ENCODE measurements at regions not wholly inside any gene's neighbourhood (a gene's known extent, or its start where the extent isn't known, plus 50 kb on each side); places are given as distances from the start of the nearest gene placed in this dataset.

DNA sequence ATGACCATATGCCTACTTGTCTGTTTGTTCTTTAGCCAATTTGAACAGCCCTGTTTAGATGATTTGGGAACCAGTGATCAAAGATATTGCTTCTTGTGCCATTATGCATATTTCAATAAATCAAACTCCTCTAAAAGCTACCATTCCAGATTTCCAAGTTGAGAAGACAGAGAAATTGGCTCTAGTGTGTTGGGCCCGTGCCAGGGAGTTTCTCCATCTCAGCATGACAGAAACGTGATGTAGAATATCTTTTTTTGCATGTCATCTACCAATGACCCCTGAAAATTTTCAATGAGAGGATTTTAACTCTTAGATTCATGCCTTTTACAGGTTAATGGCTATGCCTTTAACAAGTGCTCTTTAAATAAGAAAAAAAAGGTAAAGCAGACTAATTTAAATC is 50.7 kb upstream of the CABCOCO1 start:
- no peak for TF ChIP-seq YY1 (IDR thresholded peaks at IDR 0.05; ENCODE audit: insufficient read depth, insufficient read length)
- TF ChIP-seq ZNF274 (IDR thresholded peaks at IDR 0.05; ENCODE audit: low read depth, low read length), result no peak

All from NT2/D1 (cell line).